ENCODE measurements at regions not wholly inside any gene's neighbourhood (a gene's known extent, or its start where the extent isn't known, plus 50 kb on each side); places are given as distances from the start of the nearest gene placed in this dataset.

DNA sequence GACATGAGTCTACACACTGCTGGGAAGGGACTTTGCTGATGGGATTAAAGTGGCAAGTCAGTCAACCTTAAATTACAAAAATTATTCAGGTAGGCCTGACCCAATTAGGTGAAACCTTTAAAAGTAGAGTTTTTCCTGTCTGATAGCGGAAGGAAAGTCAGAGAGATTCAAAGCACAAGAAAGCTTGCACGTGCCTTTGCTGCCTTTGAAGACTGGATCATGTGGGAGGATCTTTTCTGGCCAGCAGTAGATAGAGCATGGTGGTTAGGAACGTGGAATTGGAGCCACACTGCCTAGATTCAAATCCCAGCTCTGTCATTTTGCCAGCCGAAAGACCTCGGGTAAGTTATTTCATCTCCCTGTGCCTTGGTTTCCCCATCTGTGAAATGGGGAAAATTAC lies 265.8 kb upstream of the PROK2 start:
- no peak overlapping the region for H3K56ac ChIP-seq (replicated peaks; ENCODE audit: insufficient read length, low read depth, low read length)

More for the DNA sequence above, 265.8 kb upstream of the PROK2 start:
- TF ChIP-seq YY1 (IDR thresholded peaks at IDR 0.05; ENCODE audit: low read depth, low read length) (no peak), SUZ12 (IDR thresholded peaks at IDR 0.05; ENCODE audit: low read length) (no peak), CBX5 (IDR thresholded peaks at IDR 0.05; ENCODE audit: low read depth, low read length) (no peak), PHF8 (conservative IDR thresholded peaks at IDR 0.05; ENCODE audit: low read depth, low read length) (no peak), RAD21 (IDR thresholded peaks at IDR 0.05 in 1 of 2, conservative IDR thresholded peaks at IDR 0.05 in 1 of 2; ENCODE audit: low read depth in 2 of 2, low read length in 2 of 2) (no peak)
- Histone ChIP-seq H4K91ac (replicated peaks; ENCODE audit: insufficient read length, low read length) (no peak overlapping the region), H3K9me3 (ENCODE audit: insufficient read depth in 2 of 2, low read depth in 1 of 2, low read length in 1 of 2) (no peaks in the 10 kb centered on the region), H3K4me2 (ENCODE audit: insufficient read depth in 1 of 2, low read depth in 2 of 2, low read length in 2 of 2) (no peak overlapping the region), H2BK12ac (ENCODE audit: low read depth, low read length) (no peak overlapping the region), H3K79me1 (ENCODE audit: low read depth, low read length) (no peaks in the 10 kb centered on the region), H3K4me3 (ENCODE audit: extremely low read depth in 1 of 4, insufficient read depth in 2 of 4, low read depth in 3 of 4, low read length in 4 of 4) (no peak overlapping the region), H3K23ac (ENCODE audit: insufficient read length) (no peak overlapping the region), H3K9ac (replicated peaks in 1 of 4; ENCODE audit: extremely low read depth in 1 of 4, low read depth in 3 of 4, low read length in 3 of 4) (no peak overlapping the region), H4K5ac (ENCODE audit: insufficient read length, low read depth, low read length) (no peak overlapping the region), H2BK120ac (replicated peaks; ENCODE audit: low read depth, low read length) (no peak overlapping the region), H2AFZ (ENCODE audit: low read length) (no peak overlapping the region), H3K27me3 (replicated peaks in 1 of 4; ENCODE audit: control insufficient read depth in 3 of 4, extremely low read depth in 1 of 4, insufficient read depth in 3 of 4, low read length in 3 of 4) (no peaks in the 10 kb centered on the region), H3K18ac (ENCODE audit: extremely low read depth, low read length) (no peak overlapping the region), H3K4me1 (replicated peaks in 1 of 4; ENCODE audit: control insufficient read depth in 3 of 4, insufficient read depth in 4 of 4, low read length in 3 of 4) (no peaks in the 10 kb centered on the region), H2BK20ac (ENCODE audit: low read length) (no peak overlapping the region), H2AK5ac (ENCODE audit: low read depth, low read length) (0 out of 2 replicates have a peak overlapping the region, but pooled peaks have one; percentile 15), H3K4ac (replicated peaks; ENCODE audit: insufficient read length, low read depth, low read length) (no peak overlapping the region), H3K79me2 (ENCODE audit: control insufficient read depth in 1 of 2, insufficient read depth in 2 of 2, low read length in 2 of 2) (no peaks in the 10 kb centered on the region), H3K36me3 (ENCODE audit: control insufficient read depth in 2 of 4, insufficient read depth in 4 of 4, low read length in 3 of 4) (no peaks in the 10 kb centered on the region), H4K20me1 (replicated peaks in 1 of 2; ENCODE audit: control insufficient read depth in 1 of 2, insufficient read depth in 2 of 2, low read length in 2 of 2) (no peaks in the 10 kb centered on the region), H4K8ac (ENCODE audit: extremely low read depth, insufficient read depth, low read length) (no peak overlapping the region), H3K27ac (ENCODE audit: low read depth, low read length) (no peak overlapping the region), H3K23me2 (ENCODE audit: low read depth, low read length) (no peaks in the 10 kb centered on the region), H3K14ac (ENCODE audit: insufficient read length) (no peak overlapping the region), H2BK15ac (ENCODE audit: low read length) (no peak overlapping the region), H2BK5ac (ENCODE audit: low read depth, low read length) (no peak overlapping the region)
- WGBS, 2 experiments (ENCODE audit: extremely low coverage in 1 of 2, insufficient coverage in 1 of 2, insufficient read length in 1 of 2, insufficient replicate concordance in 2 of 2, low coverage in 1 of 2, low lambda C conversion rate in 2 of 2, missing lambda C conversion rate in 1 of 2), result 86% methylated on average over 5 of the region's 5 CpGs; no CpG with 5 or more reads in 1 of the 2 experiments
- ChIA-PET CTCF (ENCODE audit: partially characterized antibody) (interaction anchor here (1.1 kb wide), 1 partner anchor 15 kb away, joined by 4 read pairs; no protein-coding TSS in a partner anchor), POLR2A (ENCODE audit: partially characterized antibody) (no interaction called here)
- FAIRE-seq (no peak), DNase-seq (ENCODE audit: low read depth in 1 of 2, low spot score in 2 of 2) (no peak)

All from H1 (cell line).